Fibroblast of pulmonary artery (primary cell): ENCODE measurements at regions not wholly inside any gene's neighbourhood (a gene's known extent, or its start where the extent isn't known, plus 50 kb on each side); places are given as distances from the start of the nearest gene placed in this dataset.

Experiments used
- DNase-seq: peaks from one replicate; pipeline ENCODE4 v3.0.0-alpha.2; 2010; ENCODE audit warnings: low read depth
- H3K4me3 ChIP-seq: replicated peaks from 2 replicates; pipeline ENCODE4 v1.5.1; 2011; ENCODE audit warnings: low read depth, mild to moderate bottlenecking, control low read depth, low read length, moderate library complexity
- TF ChIP-seq, protein P1 (sequence below): IDR thresholded peaks from 2 replicates; pipeline ENCODE4 v1.5.1; 2011; ENCODE audit warnings: mild to moderate bottlenecking, control low read depth, low read length, inconsistent platforms; ENCODE audit errors: missing control alignments

DNA sequence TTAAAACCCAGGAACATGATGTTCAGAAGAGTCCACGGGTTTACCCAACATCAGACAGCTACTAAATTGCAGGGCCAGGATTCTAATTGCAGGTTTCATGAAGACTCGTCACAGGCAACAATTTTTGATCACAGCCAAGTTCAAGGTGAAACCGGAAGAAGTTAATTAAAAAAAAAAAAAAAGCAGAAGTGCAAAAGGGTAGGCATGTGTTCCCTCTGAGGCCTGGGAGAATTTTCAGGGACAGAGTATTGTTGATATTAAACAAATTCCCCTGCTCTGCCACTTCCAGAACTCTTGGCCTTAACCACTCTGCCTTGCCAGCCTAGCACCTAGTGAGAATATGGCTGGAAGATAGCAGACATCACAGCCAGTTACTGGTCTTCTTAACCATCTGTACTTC lies 99.4 kb upstream of the TRIB2 start:
- no peak overlapping the region for H3K4me3 ChIP-seq
- TF ChIP-seq, protein P1, sequence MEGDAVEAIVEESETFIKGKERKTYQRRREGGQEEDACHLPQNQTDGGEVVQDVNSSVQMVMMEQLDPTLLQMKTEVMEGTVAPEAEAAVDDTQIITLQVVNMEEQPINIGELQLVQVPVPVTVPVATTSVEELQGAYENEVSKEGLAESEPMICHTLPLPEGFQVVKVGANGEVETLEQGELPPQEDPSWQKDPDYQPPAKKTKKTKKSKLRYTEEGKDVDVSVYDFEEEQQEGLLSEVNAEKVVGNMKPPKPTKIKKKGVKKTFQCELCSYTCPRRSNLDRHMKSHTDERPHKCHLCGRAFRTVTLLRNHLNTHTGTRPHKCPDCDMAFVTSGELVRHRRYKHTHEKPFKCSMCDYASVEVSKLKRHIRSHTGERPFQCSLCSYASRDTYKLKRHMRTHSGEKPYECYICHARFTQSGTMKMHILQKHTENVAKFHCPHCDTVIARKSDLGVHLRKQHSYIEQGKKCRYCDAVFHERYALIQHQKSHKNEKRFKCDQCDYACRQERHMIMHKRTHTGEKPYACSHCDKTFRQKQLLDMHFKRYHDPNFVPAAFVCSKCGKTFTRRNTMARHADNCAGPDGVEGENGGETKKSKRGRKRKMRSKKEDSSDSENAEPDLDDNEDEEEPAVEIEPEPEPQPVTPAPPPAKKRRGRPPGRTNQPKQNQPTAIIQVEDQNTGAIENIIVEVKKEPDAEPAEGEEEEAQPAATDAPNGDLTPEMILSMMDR: no peak
- DNase-seq: no peak

DNA sequence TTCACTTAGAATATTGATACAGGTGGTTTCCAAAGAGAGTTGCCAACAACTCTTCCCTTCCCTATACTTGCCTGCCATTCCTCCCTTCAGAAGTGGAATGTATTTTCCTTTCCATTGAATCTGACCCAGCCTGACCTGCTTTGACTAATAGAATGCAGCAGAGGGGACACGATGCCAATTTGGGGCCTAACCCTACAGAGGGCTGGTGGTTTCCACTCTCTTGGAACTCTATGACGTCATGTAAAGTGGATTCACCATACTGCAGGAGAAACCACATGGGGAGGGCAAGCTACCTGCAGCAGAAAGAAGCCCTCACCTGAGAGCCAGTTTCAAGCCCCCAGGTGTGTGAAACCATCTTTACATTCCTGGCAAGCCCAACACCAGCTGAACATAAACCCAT lies 98.9 kb upstream of the TRIB2 start:
- no peak overlapping the region for H3K4me3 ChIP-seq
- DNase-seq: no peak
- TF ChIP-seq, protein P1: no peak

DNA sequence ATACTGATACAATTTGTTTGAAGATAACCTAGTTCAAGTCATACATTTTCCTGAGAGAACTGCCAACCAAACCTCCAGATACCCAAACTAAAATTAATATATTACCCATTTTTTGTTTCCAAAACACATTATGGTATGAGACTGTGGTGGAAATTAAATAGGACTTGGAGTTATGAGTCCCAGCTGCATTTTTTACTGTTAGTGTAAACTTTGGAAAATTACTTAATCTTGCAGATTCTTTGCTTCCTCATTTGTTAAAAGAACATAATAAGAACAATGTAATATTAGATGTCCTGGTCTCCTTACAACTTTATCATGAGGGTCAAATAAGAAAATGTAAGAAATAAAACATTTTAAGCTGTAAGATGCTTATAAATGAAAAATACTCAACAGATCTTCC lies 98.2 kb upstream of the TRIB2 start:
- no peak for DNase-seq
- H3K4me3 ChIP-seq: no peak overlapping the region
- TF ChIP-seq, protein P1: no peak

DNA sequence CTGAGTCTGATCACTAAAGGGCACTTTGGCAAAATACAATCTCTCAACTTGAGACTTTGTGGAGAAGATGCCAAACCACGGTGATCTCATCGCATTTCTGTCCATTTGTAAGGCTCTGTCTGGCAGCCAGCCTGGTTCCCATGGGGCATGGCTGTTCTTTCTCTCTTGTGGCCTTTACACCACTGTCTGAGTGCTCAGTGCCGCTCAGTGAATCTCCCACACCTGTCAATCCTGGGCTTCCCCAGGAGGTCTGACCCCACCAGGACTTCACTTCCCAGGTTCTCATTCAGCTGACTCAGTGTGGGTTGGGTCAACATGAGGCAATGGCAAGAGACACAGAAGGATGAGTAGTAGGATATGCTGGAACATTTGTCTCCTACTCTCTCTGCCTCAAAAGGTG lies 96.8 kb upstream of the TRIB2 start:
- TF ChIP-seq, protein P1: no peak
- peak; percentile 84 for DNase-seq
- no peak overlapping the region for H3K4me3 ChIP-seq

DNA sequence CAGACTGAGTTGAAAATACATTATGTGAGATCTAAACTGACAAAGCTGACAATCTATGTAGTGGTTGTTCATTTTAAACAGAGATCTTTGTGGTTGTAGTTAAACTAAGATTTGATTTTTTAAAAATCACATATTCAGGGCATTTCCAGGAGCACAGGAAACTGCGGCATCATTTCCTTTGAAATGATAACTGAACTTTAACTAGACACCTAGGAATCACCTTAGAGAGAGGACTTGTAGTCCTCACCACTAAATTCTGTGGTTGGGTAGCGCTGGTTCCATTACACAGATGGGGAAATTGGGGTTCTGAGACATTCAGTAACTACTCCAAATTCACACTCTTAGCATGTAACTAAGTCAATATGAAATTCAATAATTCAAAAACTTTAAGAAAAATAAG lies 96.0 kb upstream of the TRIB2 start:
- TF ChIP-seq, protein P1: no peak
- no peak overlapping the region for H3K4me3 ChIP-seq
- DNase-seq: no peak

DNA sequence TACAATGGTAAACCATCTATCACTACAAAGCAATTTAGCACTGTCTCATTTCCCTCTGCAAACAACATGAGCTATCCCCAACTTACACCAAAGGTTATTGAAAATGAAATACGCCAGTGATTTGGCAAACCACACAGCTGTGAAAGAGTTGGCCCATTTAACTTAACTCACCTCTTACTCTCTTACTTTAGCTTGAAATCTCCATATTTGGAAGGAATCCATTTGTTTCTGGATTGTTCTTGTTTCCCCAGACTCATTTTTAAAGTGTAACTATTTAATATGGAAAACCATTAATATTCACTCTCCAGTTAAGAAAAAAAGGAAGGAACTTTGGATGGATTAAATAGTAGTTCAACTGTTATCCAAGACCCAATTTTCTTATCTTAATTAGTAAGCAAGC lies 93.7 kb upstream of the TRIB2 start:
- no peak for DNase-seq
- TF ChIP-seq, protein P1: no peak
- H3K4me3 ChIP-seq: no peak overlapping the region

DNA sequence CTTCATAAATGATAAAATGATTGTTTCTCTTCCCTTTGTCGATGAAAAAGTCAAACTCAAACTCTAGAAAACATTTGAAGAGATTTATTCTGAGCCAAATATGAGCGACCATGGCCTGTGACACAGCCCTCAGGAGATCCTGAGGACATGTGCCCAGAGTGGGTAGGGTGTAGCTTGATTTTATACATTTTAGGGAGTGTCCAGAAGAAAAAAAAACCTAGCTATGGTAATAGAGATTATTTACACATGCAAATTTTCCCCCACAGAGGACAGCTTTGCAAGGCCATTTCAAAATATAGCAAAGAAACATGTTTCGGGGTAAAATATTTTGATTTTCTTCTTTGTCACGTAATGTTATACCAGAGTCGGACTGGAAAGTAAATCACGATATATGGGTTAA lies 92.4 kb upstream of the TRIB2 start:
- TF ChIP-seq, protein P1: no peak

More for the DNA sequence above, 92.4 kb upstream of the TRIB2 start:
- no peak overlapping the region for H3K4me3 ChIP-seq
- no peak for DNase-seq
